C4-2B (cell line): ENCODE measurements at regions not wholly inside any gene's neighbourhood (a gene's known extent, or its start where the extent isn't known, plus 50 kb on each side); places are given as distances from the start of the nearest gene placed in this dataset.

ENCODE experiments used
- ZFX ChIP-seq: fragments of 450-650 bp; IDR thresholded peaks from 2 replicates; pipeline ENCODE4 v1.6.1; 2017
- TF ChIP-seq, protein P1 (sequence below): fragments of 450-650 bp; conservative IDR thresholded peaks from 2 replicates; pipeline ENCODE4 v1.5.1; 2017; ENCODE audit warnings: mild to moderate bottlenecking

DNA sequence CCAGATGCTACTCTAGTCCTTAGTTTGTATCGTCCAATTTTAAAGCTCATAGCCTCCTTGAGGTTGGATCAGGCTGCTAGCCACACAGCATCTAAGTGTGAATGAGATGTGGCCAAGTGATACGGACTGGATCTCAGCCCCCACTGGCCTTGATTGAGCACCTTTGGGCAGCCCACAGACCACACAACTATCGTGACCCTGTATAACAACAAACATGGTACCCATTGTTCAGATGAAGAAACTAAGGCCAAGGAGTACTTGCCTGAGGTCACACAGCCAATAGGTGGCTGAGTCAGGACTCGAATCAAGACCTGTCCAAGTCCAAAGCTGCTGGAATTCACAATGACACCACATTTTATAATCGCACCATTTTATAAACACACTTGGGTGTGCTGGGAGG, 73.0 kb upstream of the IRX3 start:
- TF ChIP-seq, protein P1, sequence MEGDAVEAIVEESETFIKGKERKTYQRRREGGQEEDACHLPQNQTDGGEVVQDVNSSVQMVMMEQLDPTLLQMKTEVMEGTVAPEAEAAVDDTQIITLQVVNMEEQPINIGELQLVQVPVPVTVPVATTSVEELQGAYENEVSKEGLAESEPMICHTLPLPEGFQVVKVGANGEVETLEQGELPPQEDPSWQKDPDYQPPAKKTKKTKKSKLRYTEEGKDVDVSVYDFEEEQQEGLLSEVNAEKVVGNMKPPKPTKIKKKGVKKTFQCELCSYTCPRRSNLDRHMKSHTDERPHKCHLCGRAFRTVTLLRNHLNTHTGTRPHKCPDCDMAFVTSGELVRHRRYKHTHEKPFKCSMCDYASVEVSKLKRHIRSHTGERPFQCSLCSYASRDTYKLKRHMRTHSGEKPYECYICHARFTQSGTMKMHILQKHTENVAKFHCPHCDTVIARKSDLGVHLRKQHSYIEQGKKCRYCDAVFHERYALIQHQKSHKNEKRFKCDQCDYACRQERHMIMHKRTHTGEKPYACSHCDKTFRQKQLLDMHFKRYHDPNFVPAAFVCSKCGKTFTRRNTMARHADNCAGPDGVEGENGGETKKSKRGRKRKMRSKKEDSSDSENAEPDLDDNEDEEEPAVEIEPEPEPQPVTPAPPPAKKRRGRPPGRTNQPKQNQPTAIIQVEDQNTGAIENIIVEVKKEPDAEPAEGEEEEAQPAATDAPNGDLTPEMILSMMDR, result no peak
- no peak for TF ChIP-seq ZFX
